ENCODE measurements at regions not wholly inside any gene's neighbourhood (a gene's known extent, or its start where the extent isn't known, plus 50 kb on each side); places are given as distances from the start of the nearest gene placed in this dataset.

- DNase-seq (ENCODE audit: low spot score) = no peak
- no peak for TF ChIP-seq CTCF (IDR thresholded peaks at IDR 0.05; ENCODE audit: extremely low read depth, insufficient read depth, missing control alignments)
- in situ Hi-C loops (cut with MboI; ENCODE audit: low pct_unique_long_range_greater_than_20kb, low sequenced_read_pairs, unreplicated experiment) = no loop called here
These were observed 550.9 kb downstream of the ADCYAP1 start for GRCh38 chr18:1455605-1456004.

GRCh38 chr18:1458547-1458946 lies 553.9 kb downstream of the ADCYAP1 start:
- in situ Hi-C loops (cut with MboI; ENCODE audit: low pct_unique_long_range_greater_than_20kb, low sequenced_read_pairs, unreplicated experiment) = no loop called here
- DNase-seq (ENCODE audit: low spot score) = no peak
- TF ChIP-seq CTCF (IDR thresholded peaks at IDR 0.05; ENCODE audit: extremely low read depth, insufficient read depth, missing control alignments) = no peak

- TF ChIP-seq CTCF (IDR thresholded peaks at IDR 0.05; ENCODE audit: extremely low read depth, insufficient read depth, missing control alignments) = no peak
- DNase-seq (ENCODE audit: low spot score) = no peak
- in situ Hi-C loops (cut with MboI; ENCODE audit: low pct_unique_long_range_greater_than_20kb, low sequenced_read_pairs, unreplicated experiment) = no loop called here
These were observed 559.3 kb downstream of the ADCYAP1 start for GRCh38 chr18:1463981-1464380.

- no peak for TF ChIP-seq CTCF (IDR thresholded peaks at IDR 0.05; ENCODE audit: extremely low read depth, insufficient read depth, missing control alignments)
- in situ Hi-C loops (cut with MboI; ENCODE audit: low pct_unique_long_range_greater_than_20kb, low sequenced_read_pairs, unreplicated experiment) = no loop called here
- DNase-seq (ENCODE audit: low spot score) = no peak
These were observed 560.0 kb downstream of the ADCYAP1 start for GRCh38 chr18:1464444-1465217.

- in situ Hi-C loops (cut with MboI; ENCODE audit: low pct_unique_long_range_greater_than_20kb, low sequenced_read_pairs, unreplicated experiment) = no loop called here
- DNase-seq (ENCODE audit: low spot score) = no peak
- no peak for TF ChIP-seq CTCF (IDR thresholded peaks at IDR 0.05; ENCODE audit: extremely low read depth, insufficient read depth, missing control alignments)
These were observed 561.4 kb downstream of the ADCYAP1 start for GRCh38 chr18:1466035-1466434.

GRCh38 chr18:1467461-1467964 lies 562.8 kb downstream of the ADCYAP1 start:
- no peak for TF ChIP-seq CTCF (IDR thresholded peaks at IDR 0.05; ENCODE audit: extremely low read depth, insufficient read depth, missing control alignments)
- in situ Hi-C loops (cut with MboI; ENCODE audit: low pct_unique_long_range_greater_than_20kb, low sequenced_read_pairs, unreplicated experiment) = no loop called here
- no peak for DNase-seq (ENCODE audit: low spot score)

Data from GM13977 (cell line).